KMS-11 (cell line): ENCODE measurements at regions not wholly inside any gene's neighbourhood (a gene's known extent, or its start where the extent isn't known, plus 50 kb on each side); places are given as distances from the start of the nearest gene placed in this dataset.

Experiments
- H2AFZ ChIP-seq: fragments of 200-600 bp; sonication (generic); 2 replicates; pipeline ENCODE4 v1.6.1; 2016; ENCODE audit warnings: antibody characterized with exemption, mixed run types, low read depth
- H3K27ac ChIP-seq: fragments of 200-600 bp; sonication (generic); 2 replicates; pipeline ENCODE4 v1.6.1; 2016; ENCODE audit warnings: mild to moderate bottlenecking, mixed run types
- H3K27me3 ChIP-seq: fragments of 200-600 bp; sonication (generic); 2 replicates; pipeline ENCODE4 v1.6.1; 2017; ENCODE audit warnings: mild to moderate bottlenecking, low read depth, mixed run types, moderate library complexity; ENCODE audit not compliant: insufficient read depth
- H3K36me3 ChIP-seq: fragments of 200-600 bp; sonication (generic); 2 replicates; pipeline ENCODE4 v1.6.1; 2017; ENCODE audit warnings: mild to moderate bottlenecking, mixed run types; ENCODE audit not compliant: insufficient read depth
- H3K4me1 ChIP-seq: fragments of 200-600 bp; sonication (generic); 2 replicates; pipeline ENCODE4 v1.6.1; 2016; ENCODE audit warnings: mild to moderate bottlenecking, low read depth, mixed run types; ENCODE audit not compliant: poor library complexity, severe bottlenecking
- H3K4me2 ChIP-seq: fragments of 200-600 bp; sonication (generic); 2 replicates; pipeline ENCODE4 v1.7.0; 2016; ENCODE audit warnings: mild to moderate bottlenecking, mixed run types
- H3K4me3 ChIP-seq: fragments of 200-600 bp; sonication (generic); IDR thresholded peaks from 2 replicates; pipeline ENCODE4 v1.6.1; 2017; ENCODE audit warnings: low read depth, low read length, mixed read lengths; ENCODE audit not compliant: insufficient read depth
- H3K79me2 ChIP-seq: fragments of 200-600 bp; sonication (generic); 2 replicates; pipeline ENCODE4 v1.6.1; 2016; ENCODE audit warnings: low read depth, mixed run types; ENCODE audit not compliant: insufficient read depth
- H3K9ac ChIP-seq: fragments of 200-600 bp; sonication (generic); 2 replicates; pipeline ENCODE4 v1.6.1; 2016; ENCODE audit warnings: mild to moderate bottlenecking, mixed run types
- H4K20me1 ChIP-seq: fragments of 200-600 bp; sonication (generic); 2 replicates; pipeline ENCODE4 v1.6.1; 2016; ENCODE audit warnings: mild to moderate bottlenecking, mixed run types; ENCODE audit not compliant: insufficient read depth
- TF ChIP-seq, protein P1 (sequence below): fragments of 200-600 bp; sonication (generic); conservative IDR thresholded peaks from 2 replicates; pipeline ENCODE4 v1.6.1; 2017; ENCODE audit warnings: low read depth, mild to moderate bottlenecking, antibody characterized with exemption, low read length, moderate library complexity, mixed read lengths

DNA sequence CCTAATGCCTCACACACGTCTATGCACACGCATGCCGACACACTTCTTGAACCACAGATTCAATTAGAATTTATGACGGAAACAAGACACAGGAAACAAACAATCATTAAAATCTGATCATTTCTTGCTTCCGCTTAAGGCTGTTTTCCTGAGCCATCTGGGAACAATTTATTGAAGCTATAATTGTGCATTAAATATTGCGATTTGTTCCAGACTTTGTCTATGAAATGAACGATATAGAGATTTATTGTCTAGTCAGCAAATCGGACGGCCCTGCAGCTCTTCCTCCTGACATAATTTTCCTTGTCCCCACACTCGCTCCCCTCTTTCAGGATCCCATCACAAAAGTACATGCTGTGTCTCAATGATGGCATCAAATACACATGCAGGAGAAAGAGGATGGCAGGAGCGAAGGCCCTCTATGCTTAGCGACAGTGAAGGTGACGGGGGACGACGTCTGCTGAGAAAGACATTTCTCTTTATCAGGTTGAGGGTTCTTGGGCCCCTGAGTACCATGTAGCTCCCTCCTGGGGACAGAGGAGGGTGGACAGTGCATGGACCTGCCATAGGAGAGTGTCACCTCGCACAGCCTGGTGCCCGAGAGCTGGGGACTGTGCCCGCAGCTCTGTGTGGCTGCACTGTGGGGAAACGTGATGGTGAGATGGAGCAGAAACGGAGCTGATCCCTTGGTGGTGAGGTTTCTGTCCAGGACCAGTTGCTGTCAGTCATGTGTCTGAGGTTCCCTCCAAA, 157.3 kb downstream of the ACKR3 start:
- H3K27me3 ChIP-seq = no peaks in the 10 kb centered on the region
- no peak overlapping the region for H2AFZ ChIP-seq
- no peaks in the 10 kb centered on the region for H3K4me1 ChIP-seq
- no peak overlapping the region for H3K9ac ChIP-seq
- no peak overlapping the region for H3K4me3 ChIP-seq
- no peak overlapping the region for H3K4me2 ChIP-seq
- no peaks in the 10 kb centered on the region for H3K79me2 ChIP-seq
- no peaks in the 10 kb centered on the region for H3K36me3 ChIP-seq
- no peaks in the 10 kb centered on the region for H4K20me1 ChIP-seq
- TF ChIP-seq, protein P1, sequence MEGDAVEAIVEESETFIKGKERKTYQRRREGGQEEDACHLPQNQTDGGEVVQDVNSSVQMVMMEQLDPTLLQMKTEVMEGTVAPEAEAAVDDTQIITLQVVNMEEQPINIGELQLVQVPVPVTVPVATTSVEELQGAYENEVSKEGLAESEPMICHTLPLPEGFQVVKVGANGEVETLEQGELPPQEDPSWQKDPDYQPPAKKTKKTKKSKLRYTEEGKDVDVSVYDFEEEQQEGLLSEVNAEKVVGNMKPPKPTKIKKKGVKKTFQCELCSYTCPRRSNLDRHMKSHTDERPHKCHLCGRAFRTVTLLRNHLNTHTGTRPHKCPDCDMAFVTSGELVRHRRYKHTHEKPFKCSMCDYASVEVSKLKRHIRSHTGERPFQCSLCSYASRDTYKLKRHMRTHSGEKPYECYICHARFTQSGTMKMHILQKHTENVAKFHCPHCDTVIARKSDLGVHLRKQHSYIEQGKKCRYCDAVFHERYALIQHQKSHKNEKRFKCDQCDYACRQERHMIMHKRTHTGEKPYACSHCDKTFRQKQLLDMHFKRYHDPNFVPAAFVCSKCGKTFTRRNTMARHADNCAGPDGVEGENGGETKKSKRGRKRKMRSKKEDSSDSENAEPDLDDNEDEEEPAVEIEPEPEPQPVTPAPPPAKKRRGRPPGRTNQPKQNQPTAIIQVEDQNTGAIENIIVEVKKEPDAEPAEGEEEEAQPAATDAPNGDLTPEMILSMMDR = no peak
- no peak overlapping the region for H3K27ac ChIP-seq

DNA sequence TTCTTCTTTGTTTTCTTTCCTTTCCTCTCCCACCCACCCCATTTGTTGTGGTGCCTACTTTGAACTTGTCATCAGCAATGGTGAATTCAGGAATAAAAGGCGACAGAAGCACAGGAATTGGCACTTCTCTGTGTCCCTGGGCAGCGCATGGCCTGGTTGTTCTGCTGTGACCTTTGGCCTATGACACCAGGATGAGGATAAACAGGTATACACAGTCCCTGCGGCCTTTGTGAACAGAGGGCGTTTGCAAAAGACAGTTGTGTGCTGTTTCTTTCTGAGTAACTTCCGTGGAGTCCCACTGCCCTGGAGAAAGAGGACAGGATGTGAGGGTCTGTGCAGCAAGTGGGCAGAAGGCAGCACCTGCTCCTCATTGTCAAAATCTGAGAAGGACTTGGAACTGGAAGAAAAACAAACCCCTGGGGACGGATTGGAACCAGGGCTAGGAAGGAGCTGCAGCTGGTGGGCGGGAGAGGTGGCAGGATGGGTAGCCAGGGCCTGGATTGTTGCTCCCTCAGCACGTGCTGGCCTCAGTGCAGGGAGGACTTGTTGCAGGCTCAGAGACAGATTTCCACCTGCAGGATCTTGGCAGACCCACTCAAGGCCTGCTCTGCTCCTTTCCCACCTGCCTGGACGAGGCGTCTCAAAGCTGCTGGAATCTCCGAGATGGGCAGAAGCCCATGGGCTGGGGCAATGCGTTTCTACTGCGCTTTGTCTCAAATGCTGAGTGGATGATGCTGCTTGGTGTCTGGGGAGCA, 159.5 kb downstream of the ACKR3 start:
- Histone ChIP-seq H2AFZ (no peak overlapping the region), H3K27ac (no peak overlapping the region), H3K79me2 (no peaks in the 10 kb centered on the region), H3K4me1 (no peaks in the 10 kb centered on the region), H4K20me1 (no peaks in the 10 kb centered on the region), H3K4me3 (no peak overlapping the region), H3K27me3 (no peaks in the 10 kb centered on the region), H3K4me2 (no peak overlapping the region), H3K36me3 (no peaks in the 10 kb centered on the region), H3K9ac (no peak overlapping the region)
- TF ChIP-seq, protein P1 = no peak

DNA sequence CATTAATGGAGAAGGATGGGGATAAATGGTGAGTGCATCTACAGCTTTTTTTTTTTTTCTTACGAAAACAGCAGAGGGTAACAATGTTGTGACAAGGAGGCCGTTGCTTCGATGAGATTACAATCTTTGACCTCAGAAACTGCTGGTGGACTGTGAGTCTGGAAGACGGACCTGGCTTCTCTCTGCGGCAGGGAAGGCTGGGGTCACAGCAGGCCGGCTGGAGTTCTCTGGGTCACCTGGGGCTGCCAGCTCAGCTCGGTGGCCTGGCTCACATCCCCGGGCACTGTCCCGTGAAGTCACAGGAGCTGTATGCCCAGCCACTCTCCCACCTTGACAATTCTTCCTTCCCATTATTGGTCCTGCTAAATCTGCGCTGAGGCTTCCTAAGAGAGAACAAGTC, 160.8 kb downstream of the ACKR3 start:
- Histone ChIP-seq H3K27ac (no peak overlapping the region), H3K36me3 (no peaks in the 10 kb centered on the region), H3K27me3 (no peaks in the 10 kb centered on the region), H3K79me2 (no peaks in the 10 kb centered on the region), H3K9ac (no peak overlapping the region), H3K4me3 (no peak overlapping the region), H2AFZ (no peak overlapping the region), H3K4me1 (no peaks in the 10 kb centered on the region), H4K20me1 (no peaks in the 10 kb centered on the region), H3K4me2 (no peak overlapping the region)
- TF ChIP-seq, protein P1 = no peak

DNA sequence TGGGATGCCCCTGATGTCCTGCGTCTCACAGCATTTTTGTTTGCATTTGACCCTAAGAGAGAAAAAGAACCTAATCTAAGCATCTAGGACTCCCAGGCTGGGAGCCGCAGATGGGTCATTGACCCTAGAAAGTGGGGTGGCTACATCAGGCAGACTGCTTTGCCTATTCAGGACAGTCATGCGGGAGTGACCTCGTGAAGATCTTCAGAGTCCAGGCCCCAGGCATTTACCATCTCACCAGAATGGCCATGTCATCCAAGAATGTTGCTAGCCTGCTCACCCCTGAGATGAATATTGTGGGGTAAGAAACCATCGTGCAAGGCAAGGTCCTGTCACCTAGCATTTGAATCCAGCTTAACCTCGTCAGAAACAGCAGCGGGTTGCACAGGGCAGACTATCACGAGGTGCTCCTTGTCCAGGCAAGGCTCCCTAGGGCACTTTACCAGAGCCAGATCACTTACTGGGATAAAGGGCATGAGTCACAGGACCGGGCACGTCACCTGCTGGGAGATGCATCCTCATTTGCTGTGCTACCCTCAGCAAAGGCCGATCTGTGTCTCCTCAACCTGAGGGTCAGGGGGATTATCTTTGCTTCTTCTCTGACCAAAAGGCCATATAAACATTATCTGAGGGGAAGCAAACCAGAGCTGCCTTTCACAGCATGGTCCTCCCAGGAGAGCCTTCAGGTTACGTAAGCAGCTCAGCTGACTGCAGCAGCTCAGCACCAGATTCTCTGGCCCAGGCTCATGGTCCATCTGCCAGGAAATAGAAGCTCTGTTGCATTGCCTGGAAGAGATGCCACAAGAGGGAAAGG, 162.3 kb downstream of the ACKR3 start:
- H3K4me2 ChIP-seq = no peak overlapping the region
- H3K4me3 ChIP-seq = no peak overlapping the region
- H2AFZ ChIP-seq = no peak overlapping the region
- TF ChIP-seq, protein P1 = no peak
- no peaks in the 10 kb centered on the region for H4K20me1 ChIP-seq
- H3K36me3 ChIP-seq = no peaks in the 10 kb centered on the region
- H3K4me1 ChIP-seq = no peaks in the 10 kb centered on the region
- H3K79me2 ChIP-seq = no peaks in the 10 kb centered on the region
- no peak overlapping the region for H3K27ac ChIP-seq
- H3K27me3 ChIP-seq = no peaks in the 10 kb centered on the region
- no peak overlapping the region for H3K9ac ChIP-seq
